Activated CD4-positive, alpha-beta T cell treated with anti-CD3 and anti-CD28 coated beads, Interleukin-2, amount 10 ng/mL, durations not matched to agents 24 days and 14 days (primary cell): ENCODE measurements at regions not wholly inside any gene's neighbourhood (a gene's known extent, or its start where the extent isn't known, plus 50 kb on each side); places are given as distances from the start of the nearest gene placed in this dataset.

ENCODE experiments used
- DNase-seq: peaks from one replicate; pipeline ENCODE4 v3.0.0; 2022
- H3K27ac Mint-ChIP-seq: one replicate; pipeline ENCODE4 v1.8.0; 2022; ENCODE audit warnings: mild to moderate bottlenecking, mixed read lengths
- H3K27me3 Mint-ChIP-seq: one replicate; pipeline ENCODE4 v1.8.0; 2022; ENCODE audit warnings: mixed read lengths
- H3K36me3 Mint-ChIP-seq: one replicate; pipeline ENCODE4 v1.8.0; 2022; ENCODE audit warnings: low read depth, mild to moderate bottlenecking, mixed read lengths
- H3K4me1 Mint-ChIP-seq: one replicate; pipeline ENCODE4 v1.8.0; 2021; ENCODE audit warnings: mixed read lengths
- H3K4me3 Mint-ChIP-seq: one replicate; pipeline ENCODE4 v1.8.0; 2022; ENCODE audit warnings: mild to moderate bottlenecking, moderate library complexity, mixed read lengths
- H3K9me3 Mint-ChIP-seq: one replicate; pipeline ENCODE4 v1.8.0; 2021; ENCODE audit warnings: mixed read lengths
- intact Hi-C: fragments of 100-400 bp; cut with micrococcal nuclease; formaldehyde crosslinking; loops from one replicate; pipeline ENCODE4 v1.15.1; 2023

DNA sequence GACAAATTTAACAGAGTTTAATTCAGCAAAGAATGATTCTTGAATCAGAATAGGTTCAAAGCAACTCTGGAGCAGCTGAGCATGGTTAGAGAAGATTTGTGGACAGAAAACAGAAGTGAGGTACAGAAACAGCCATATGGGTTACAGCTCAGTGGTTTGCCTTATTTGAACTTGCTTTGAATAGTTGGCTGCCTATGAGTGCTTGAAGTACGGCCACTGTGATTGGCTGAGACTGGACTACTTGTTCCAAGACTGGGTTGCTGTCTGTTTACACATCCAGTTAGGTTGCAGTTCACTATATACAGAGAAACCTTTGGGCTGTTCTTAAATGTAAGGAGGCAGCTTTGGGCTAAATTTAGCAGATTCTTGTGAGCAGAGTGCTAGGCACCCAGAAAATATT lies 79.4 kb upstream of the CADPS start:
- Mint-ChIP-seq H3K4me3 (no peak overlapping the region), H3K27me3 (no peaks in the 10 kb centered on the region), H3K9me3 (no peaks in the 10 kb centered on the region), H3K4me1 (no peaks in the 10 kb centered on the region), H3K36me3 (no peaks in the 10 kb centered on the region), H3K27ac (no peak overlapping the region)
- DNase-seq: no peak
- intact Hi-C loops: no loop called here

DNA sequence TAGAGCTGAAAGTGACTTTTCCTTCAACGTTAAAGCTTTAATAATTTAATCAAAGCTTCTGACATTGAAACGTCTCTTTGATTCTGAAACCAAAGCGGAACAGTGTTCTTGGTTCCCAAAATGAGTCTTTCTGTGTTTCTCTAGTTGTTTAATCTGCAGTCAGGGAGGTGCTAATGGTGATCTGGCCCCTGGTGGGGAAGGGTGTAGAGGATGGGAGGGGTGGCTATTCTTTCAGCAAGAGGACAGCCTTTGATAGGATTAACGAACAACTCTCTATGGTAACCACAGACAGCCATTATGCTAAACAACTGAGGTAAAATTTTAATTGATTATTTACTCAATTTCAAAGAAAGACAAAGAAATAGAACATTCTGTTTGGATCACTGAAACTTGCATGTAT lies 79.9 kb upstream of the CADPS start:
- Mint-ChIP-seq H3K27ac (no peak overlapping the region), H3K4me3 (no peak overlapping the region), H3K27me3 (no peaks in the 10 kb centered on the region), H3K4me1 (no peaks in the 10 kb centered on the region), H3K9me3 (no peaks in the 10 kb centered on the region), H3K36me3 (no peaks in the 10 kb centered on the region)
- DNase-seq: no peak
- intact Hi-C loops: no loop called here

DNA sequence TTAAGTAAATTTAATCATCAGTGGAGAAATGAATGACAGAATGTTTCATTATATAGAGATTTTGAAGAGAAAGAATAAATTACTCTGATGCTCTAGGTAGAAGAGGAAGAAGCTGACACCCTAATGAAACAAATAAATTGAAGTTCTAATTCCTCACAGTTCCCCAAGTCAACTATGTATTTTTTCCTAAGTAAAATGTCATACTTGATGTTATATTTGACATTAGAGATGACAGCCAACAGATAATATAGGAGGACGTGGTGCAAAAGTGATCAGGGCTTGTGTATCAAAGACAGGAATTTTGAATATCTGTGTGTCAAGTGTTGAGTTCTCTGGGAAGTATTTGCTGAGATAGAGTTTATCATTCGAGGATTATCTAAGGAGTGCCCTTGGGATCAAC lies 81.2 kb upstream of the CADPS start:
- Mint-ChIP-seq H3K36me3 (no peaks in the 10 kb centered on the region), H3K27ac (no peak overlapping the region), H3K27me3 (no peaks in the 10 kb centered on the region), H3K4me1 (no peaks in the 10 kb centered on the region), H3K9me3 (no peaks in the 10 kb centered on the region), H3K4me3 (no peak overlapping the region)
- intact Hi-C loops: no loop called here
- DNase-seq: no peak

DNA sequence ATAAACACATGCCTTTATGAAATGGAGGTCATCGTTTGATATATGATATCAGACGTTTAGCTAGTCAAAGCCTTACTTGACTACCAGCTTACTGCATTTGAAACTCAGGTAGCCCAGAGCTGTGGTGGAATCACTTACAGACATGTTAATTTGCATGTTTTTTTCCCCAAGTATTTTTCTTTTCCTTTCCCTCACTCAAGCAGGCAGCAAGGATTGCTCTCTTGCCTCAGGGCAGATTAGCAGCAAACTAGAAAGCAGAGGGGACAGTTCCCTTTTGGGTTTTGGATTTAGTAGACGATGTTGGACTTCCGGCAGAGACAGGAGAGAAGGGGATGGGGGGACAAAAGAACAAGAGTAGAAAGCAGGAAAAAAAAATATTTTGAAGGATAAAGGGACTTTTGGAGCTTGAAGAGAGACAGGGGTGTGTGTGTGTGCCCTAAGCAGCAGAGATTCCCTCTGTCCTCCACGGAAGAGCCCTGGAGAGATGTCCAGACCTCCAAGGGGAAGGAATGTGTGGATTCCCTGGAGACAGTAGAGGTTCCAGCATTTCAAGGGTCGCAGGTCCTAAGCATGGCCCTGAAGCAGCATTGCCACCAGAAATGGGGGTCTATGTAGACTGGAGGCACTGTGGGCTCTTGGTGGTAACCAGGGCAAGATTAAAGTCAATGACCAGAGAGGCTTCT lies 86.8 kb upstream of the CADPS start:
- Mint-ChIP-seq H3K4me1 (no peaks in the 10 kb centered on the region), H3K4me3 (no peak overlapping the region), H3K9me3 (no peaks in the 10 kb centered on the region), H3K36me3 (no peaks in the 10 kb centered on the region), H3K27ac (no peak overlapping the region), H3K27me3 (no peaks in the 10 kb centered on the region)
- intact Hi-C loops: no loop called here
- DNase-seq: no peak

DNA sequence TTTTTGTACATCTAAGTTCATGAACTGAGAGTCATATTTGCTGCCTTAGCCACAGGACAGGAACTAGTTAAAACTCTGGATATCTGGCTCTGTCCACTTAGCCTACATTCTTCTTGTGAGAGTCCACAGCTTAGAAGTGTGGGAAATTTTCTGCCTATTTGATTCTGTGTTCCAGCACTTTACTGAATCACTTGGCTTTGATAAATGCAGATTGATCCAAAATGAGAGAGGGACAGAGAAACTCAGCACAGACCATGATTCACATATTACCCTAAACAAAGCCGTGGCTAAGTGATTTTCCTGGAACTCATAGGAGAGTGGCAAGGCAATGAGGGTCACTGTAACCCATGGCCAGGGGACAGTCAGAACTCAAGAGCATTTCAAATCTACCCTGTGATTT lies 87.5 kb upstream of the CADPS start:
- Mint-ChIP-seq H3K9me3 (no peaks in the 10 kb centered on the region), H3K27ac (no peak overlapping the region), H3K4me3 (no peak overlapping the region), H3K4me1 (no peaks in the 10 kb centered on the region), H3K27me3 (no peaks in the 10 kb centered on the region), H3K36me3 (no peaks in the 10 kb centered on the region)
- no peak for DNase-seq
- intact Hi-C loops: no loop called here

DNA sequence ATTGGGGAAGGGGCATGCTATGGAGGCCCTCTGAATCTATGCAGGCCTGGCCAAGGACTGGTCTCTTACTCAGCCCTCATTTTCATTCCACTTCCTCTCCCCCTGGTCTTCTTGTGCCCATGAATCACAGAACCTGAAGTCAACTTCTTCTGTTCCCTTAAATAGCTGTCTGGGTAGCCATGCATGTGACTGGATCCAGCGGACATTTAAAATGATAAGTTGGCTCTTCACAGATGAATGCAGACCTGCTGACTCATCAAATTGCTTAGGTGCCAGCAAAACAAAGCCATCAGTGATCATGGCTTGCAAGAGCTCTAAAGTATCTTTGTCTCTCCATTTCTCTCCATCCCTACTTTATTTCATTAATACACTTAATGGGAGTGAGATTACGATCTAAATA lies 90.1 kb upstream of the CADPS start:
- Mint-ChIP-seq H3K36me3 (no peaks in the 10 kb centered on the region), H3K9me3 (no peaks in the 10 kb centered on the region), H3K27me3 (no peaks in the 10 kb centered on the region), H3K4me1 (no peaks in the 10 kb centered on the region), H3K4me3 (no peak overlapping the region), H3K27ac (no peak overlapping the region)
- no peak for DNase-seq
- intact Hi-C loops: no loop called here

DNA sequence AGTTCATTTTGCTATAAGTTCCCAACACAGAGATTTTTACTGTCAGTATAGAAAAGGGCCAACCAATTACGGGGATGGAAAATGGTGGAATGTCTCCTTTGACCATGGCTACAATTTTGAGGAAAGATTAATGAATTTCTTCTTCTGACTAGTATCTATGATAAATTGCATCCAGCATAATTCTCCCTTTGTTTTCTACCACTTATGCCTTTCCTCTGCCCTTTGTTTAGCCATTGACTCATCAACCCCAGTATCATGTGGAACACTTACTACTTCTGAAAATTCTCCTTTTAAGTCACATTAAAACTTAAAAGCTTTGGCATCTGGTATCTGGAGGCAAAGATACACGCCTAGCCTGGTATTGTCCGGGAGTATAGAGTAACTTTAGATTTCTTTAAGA lies 92.9 kb upstream of the CADPS start:
- no peaks in the 10 kb centered on the region for H3K9me3 Mint-ChIP-seq
- no peaks in the 10 kb centered on the region for H3K27me3 Mint-ChIP-seq
- no peaks in the 10 kb centered on the region for H3K4me1 Mint-ChIP-seq
- no peaks in the 10 kb centered on the region for H3K36me3 Mint-ChIP-seq
- intact Hi-C loops: no loop called here
- H3K4me3 Mint-ChIP-seq: no peak overlapping the region
- no peak for DNase-seq
- no peak overlapping the region for H3K27ac Mint-ChIP-seq

DNA sequence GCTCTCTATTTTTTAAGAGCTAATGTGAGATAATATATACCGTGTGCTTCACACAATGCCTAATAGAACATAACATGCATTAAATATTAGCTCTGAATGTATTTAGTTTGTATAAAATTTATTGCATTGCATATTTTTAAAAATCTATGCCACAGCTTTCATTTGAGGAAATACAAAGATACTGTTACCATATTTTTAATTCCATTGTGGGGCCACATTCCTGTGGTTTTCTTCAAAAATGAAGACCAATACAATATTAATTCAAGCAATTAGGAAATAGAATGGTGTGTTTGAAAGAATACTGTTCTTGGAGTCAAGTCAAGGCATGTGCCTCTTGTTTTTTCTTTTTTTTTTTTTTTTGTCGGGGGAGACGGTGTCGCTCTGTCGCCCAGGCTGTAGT lies 95.4 kb upstream of the CADPS start:
- H3K27ac Mint-ChIP-seq: no peak overlapping the region
- H3K9me3 Mint-ChIP-seq: no peaks in the 10 kb centered on the region
- DNase-seq: no peak
- no peaks in the 10 kb centered on the region for H3K36me3 Mint-ChIP-seq
- intact Hi-C loops: no loop called here
- H3K27me3 Mint-ChIP-seq: no peaks in the 10 kb centered on the region
- H3K4me1 Mint-ChIP-seq: no peaks in the 10 kb centered on the region
- H3K4me3 Mint-ChIP-seq: no peak overlapping the region

DNA sequence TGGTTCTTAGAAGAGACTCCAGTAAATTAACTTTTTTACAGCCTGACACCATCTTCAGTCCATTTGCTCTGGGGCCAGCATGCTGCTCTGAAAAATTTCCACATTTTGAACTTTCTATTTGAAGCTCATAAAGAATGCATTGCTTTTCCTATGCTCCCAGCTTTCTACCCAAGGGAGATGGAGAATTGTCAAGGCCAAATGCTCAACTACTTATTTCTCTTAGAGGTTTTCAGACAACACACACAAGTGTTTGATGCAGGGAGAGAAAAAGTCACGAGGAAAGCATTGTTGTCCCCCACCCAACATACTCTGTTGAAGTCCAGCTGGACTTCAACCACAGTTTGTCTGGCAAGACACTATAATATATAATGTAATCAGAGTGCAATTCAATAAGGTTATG lies 100.3 kb upstream of the CADPS start:
- no peaks in the 10 kb centered on the region for H3K36me3 Mint-ChIP-seq
- no peak overlapping the region for H3K4me3 Mint-ChIP-seq
- DNase-seq: no peak
- intact Hi-C loops: no loop called here
- H3K27ac Mint-ChIP-seq: no peak overlapping the region
- no peaks in the 10 kb centered on the region for H3K27me3 Mint-ChIP-seq
- no peaks in the 10 kb centered on the region for H3K4me1 Mint-ChIP-seq
- no peaks in the 10 kb centered on the region for H3K9me3 Mint-ChIP-seq

DNA sequence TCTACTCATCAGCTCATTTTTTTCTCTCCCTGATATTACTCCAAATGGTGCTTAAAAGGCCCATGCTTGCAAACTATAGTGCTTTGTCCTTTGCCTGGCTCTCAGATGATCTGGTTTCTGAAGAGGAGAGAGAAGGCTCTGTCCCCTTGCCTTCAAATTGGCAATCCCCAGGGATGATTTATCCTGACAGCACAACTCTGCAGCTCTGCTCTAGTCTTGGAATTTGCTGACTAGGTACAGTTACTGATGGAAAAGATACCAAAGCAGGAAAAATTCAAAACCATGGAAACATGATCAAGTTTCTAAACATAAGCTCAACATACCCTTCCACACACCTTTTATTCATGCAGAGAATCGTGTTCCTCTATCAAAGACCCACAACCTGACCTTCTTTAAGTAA lies 106.7 kb upstream of the CADPS start:
- no peak overlapping the region for H3K27ac Mint-ChIP-seq
- no peaks in the 10 kb centered on the region for H3K4me1 Mint-ChIP-seq
- no peaks in the 10 kb centered on the region for H3K27me3 Mint-ChIP-seq
- intact Hi-C loops: no loop called here
- DNase-seq: no peak
- no peaks in the 10 kb centered on the region for H3K36me3 Mint-ChIP-seq
- no peaks in the 10 kb centered on the region for H3K9me3 Mint-ChIP-seq
- no peak overlapping the region for H3K4me3 Mint-ChIP-seq

DNA sequence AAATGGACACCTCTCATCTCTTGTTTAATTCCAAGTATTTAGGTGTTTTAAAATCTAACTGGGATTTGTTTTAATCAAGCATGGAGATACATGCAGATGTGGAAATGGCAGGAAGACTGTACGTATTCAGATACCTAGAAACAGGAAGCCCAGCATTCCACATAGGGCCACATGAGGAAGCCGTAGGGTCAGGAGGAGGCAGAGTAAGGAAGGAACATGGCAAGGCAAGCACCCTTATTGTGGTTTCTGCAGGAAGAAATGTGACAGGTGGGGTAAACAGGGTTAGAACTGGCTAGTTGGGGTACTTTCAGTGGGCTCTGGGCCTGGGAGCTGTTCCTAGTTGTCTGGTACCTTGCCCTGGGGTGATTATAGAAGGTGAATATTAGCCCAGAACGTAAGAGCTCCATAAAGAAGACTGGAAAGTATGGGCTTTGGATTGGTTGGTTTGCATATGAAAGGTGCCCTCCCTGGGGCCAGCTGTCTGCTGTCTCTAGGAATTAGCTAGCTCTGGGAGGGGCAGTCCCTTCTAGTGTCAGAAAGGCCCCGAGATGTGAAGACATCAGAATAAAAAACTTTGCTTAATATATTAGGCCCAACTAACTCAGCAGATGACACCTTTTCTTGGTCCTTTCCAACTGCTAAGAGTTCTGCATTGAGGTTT lies 107.7 kb upstream of the CADPS start:
- Mint-ChIP-seq H3K4me1 (no peaks in the 10 kb centered on the region), H3K9me3 (no peaks in the 10 kb centered on the region), H3K36me3 (no peaks in the 10 kb centered on the region), H3K27me3 (no peaks in the 10 kb centered on the region), H3K4me3 (no peak overlapping the region), H3K27ac (no peak overlapping the region)
- DNase-seq: no peak
- intact Hi-C loops: no loop called here

DNA sequence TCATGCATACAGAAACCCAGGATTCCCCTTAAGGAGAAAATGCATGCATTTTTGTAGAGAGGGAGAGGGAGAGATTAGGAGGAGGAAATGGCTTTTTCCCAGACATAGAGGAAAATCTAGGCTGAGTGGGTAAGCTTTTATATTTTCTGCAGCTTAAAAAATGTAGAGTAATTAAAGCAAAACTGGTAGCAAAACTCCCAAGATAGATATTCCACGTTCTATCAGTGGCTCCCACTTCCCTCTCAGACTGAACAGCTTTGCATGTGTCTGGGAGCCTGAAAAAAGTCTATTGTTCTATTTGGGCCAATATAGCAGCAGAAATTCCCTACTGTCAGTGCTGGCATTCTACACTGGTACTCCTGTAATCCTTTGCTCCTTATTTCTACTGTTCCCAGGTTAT lies 110.8 kb upstream of the CADPS start:
- H3K9me3 Mint-ChIP-seq: no peaks in the 10 kb centered on the region
- intact Hi-C loops: no loop called here
- H3K27ac Mint-ChIP-seq: no peak overlapping the region
- H3K4me1 Mint-ChIP-seq: no peaks in the 10 kb centered on the region
- H3K4me3 Mint-ChIP-seq: no peak overlapping the region
- DNase-seq: no peak
- H3K36me3 Mint-ChIP-seq: no peaks in the 10 kb centered on the region
- H3K27me3 Mint-ChIP-seq: no peaks in the 10 kb centered on the region

DNA sequence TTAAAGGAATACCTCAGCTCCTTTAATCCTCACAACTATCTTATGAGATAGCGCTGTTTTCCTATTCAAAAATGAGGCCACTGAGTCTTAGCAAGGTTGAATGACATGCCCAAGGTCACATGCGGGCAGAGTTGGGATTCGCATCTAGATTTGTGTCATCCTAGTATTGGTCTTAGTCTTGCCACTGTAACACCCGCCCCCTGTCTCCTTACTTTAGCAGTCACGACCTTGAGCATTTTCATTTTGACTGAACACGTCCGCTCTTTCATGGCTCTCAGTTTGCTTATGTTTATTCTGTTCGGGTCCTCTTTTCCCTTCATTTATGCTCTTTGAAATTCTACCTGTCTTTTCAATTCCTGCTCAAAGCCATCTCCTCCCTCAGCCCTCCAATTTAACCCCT lies 112.5 kb upstream of the CADPS start:
- Mint-ChIP-seq H3K9me3 (no peaks in the 10 kb centered on the region), H3K4me3 (no peak overlapping the region), H3K27me3 (no peaks in the 10 kb centered on the region), H3K27ac (no peak overlapping the region), H3K36me3 (no peaks in the 10 kb centered on the region), H3K4me1 (no peaks in the 10 kb centered on the region)
- DNase-seq: no peak
- intact Hi-C loops: no loop called here

DNA sequence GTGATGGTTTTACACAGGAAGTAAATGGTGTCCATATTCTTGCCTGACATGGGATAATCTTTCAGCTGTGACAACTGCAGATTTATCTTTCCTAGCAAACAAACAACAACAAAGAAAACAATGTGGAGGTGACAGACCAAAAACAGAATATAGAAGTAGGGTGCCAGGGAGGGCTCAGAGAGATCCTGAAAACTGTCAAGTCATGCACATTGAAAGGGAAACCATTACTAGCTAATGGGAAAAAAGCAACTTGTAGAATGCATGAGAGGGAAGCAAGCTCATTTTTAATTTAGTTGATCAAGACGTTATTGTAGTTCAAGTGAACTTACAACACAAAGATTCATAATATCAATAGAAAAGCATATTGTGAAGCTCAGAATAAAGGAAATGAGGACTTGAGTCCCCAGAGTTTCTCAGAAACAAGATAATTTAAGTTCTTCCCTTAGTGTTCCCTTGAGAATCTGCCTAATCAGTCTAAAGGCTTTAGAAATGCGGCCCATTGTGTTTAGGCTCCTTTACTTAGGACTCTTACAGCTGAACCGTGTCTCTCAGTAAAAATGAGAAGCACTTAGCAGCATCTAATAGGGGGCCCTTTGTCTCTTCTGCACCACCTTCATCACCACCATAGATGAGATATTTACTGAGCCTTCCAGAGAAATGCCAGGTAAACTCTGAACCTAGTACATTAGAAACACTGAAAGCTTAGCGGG lies 115.6 kb upstream of the CADPS start:
- H3K27me3 Mint-ChIP-seq: no peaks in the 10 kb centered on the region
- H3K9me3 Mint-ChIP-seq: peaks cover 4% of the 10 kb centered on the region
- no peaks in the 10 kb centered on the region for H3K36me3 Mint-ChIP-seq
- H3K4me1 Mint-ChIP-seq: no peaks in the 10 kb centered on the region
- H3K4me3 Mint-ChIP-seq: no peak overlapping the region
- intact Hi-C loops: no loop called here
- no peak for DNase-seq
- H3K27ac Mint-ChIP-seq: no peak overlapping the region
